ENCODE measurements at regions not wholly inside any gene's neighbourhood (a gene's known extent, or its start where the extent isn't known, plus 50 kb on each side); places are given as distances from the start of the nearest gene placed in this dataset.

DNA sequence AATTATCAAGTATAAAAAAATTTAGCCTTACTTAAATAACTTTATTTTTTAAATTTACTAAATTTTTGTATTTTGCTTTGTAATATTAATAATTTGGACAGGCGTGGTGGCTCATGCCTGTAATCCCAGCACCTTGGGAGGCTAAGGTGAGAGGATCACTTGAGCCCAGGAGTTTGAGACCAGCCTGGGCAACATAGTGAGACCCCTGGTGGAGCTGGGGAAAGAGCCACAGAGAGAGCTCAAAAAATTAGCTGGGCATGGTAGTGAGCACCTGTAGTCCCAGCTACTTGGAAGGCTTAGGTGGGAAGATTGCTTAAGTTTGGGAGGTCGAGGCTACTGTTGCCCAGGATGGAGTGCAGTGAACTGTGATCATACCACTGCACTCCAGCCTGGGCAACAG lies 143.5 kb downstream of the B3GNT2 start:
- no peak overlapping the region for H3K9ac ChIP-seq (ENCODE audit: low read length)
- H3K4me3 ChIP-seq (ENCODE audit: low read length): no peak overlapping the region
- no peaks in the 10 kb centered on the region for H3K36me3 ChIP-seq (ENCODE audit: control insufficient read depth, insufficient read depth, low read length)
- H3K27me3 ChIP-seq (ENCODE audit: control insufficient read depth, insufficient read depth, low read length): no peaks in the 10 kb centered on the region
- H3K9me3 ChIP-seq (ENCODE audit: control insufficient read depth, low read length): no peaks in the 10 kb centered on the region
- peaks cover 26% of the 10 kb centered on the region for H3K4me1 ChIP-seq (ENCODE audit: control insufficient read depth, insufficient read depth, low read length)

DNA sequence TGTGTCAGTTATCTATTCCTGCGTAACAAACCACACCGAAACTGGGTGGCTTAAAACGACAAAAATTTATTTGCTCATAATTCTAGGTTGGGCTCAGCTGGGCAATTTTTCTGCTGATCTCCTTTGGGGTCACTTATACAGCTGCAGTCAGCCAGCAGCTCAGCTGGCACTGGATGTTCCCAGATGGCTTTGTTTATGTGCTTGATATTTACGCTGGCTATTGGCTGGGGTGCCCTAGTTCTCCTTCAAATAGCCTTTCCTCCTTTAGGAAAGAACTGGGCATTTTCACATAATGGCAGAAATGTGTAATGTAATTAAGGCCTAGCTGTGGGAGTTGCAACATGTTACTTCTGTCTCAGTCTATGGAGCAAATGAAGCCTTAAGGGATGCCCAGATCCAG lies 142.2 kb downstream of the B3GNT2 start:
- H3K9me3 ChIP-seq (ENCODE audit: control insufficient read depth, low read length): no peaks in the 10 kb centered on the region
- no peaks in the 10 kb centered on the region for H3K36me3 ChIP-seq (ENCODE audit: control insufficient read depth, insufficient read depth, low read length)
- H3K4me1 ChIP-seq (ENCODE audit: control insufficient read depth, insufficient read depth, low read length): peaks cover 19% of the 10 kb centered on the region
- H3K27me3 ChIP-seq (ENCODE audit: control insufficient read depth, insufficient read depth, low read length): no peaks in the 10 kb centered on the region
- H3K4me3 ChIP-seq (ENCODE audit: low read length): no peak overlapping the region
- no peak overlapping the region for H3K9ac ChIP-seq (ENCODE audit: low read length)

DNA sequence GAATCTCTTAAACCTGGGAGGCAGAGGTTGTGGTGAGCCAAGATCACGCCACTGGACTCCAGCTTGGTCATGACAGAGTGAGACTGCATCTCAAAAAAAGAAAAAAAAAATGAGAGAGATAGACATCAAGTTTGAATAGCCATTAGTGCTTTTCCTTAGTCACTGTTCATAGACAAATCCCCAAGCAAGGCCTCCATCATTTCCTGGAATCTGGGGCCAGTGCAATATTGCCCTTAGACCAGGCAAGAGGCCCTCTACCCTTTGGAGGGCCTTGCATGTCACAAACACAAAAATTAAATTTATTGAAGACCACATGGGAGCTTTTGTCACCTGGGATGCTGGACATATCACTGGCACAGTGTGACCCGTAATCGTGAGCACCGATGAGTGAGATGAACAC lies 141.5 kb downstream of the B3GNT2 start:
- peaks cover 12% of the 10 kb centered on the region for H3K4me1 ChIP-seq (ENCODE audit: control insufficient read depth, insufficient read depth, low read length)
- no peaks in the 10 kb centered on the region for H3K36me3 ChIP-seq (ENCODE audit: control insufficient read depth, insufficient read depth, low read length)
- no peaks in the 10 kb centered on the region for H3K9me3 ChIP-seq (ENCODE audit: control insufficient read depth, low read length)
- H3K4me3 ChIP-seq (ENCODE audit: low read length): no peak overlapping the region
- no peak overlapping the region for H3K9ac ChIP-seq (ENCODE audit: low read length)
- no peaks in the 10 kb centered on the region for H3K27me3 ChIP-seq (ENCODE audit: control insufficient read depth, insufficient read depth, low read length)

DNA sequence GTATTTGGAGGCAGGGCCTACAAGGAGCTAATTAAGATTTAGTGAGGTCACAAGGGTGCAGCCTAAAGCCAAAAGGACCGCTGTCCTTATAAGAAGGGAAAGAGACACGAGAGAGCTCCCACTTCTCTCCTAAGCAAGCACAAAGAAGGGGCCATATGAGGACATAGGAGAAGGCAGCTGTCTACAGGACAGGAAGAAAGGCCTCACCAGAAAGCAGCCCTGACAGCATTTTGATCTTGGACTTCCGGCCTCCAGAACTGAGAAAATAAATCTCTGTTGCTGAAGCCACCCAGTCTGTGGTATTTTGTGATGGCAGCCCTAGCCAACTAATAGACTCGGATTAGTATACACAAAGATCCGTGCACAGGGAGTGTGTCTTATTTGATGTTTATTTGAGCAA lies 139.7 kb downstream of the B3GNT2 start:
- H3K9me3 ChIP-seq (ENCODE audit: control insufficient read depth, low read length): no peaks in the 10 kb centered on the region
- H3K27me3 ChIP-seq (ENCODE audit: control insufficient read depth, insufficient read depth, low read length): no peaks in the 10 kb centered on the region
- no peaks in the 10 kb centered on the region for H3K36me3 ChIP-seq (ENCODE audit: control insufficient read depth, insufficient read depth, low read length)
- H3K4me1 ChIP-seq (ENCODE audit: control insufficient read depth, insufficient read depth, low read length): no peaks in the 10 kb centered on the region
- no peak overlapping the region for H3K9ac ChIP-seq (ENCODE audit: low read length)
- H3K4me3 ChIP-seq (ENCODE audit: low read length): no peak overlapping the region

DNA sequence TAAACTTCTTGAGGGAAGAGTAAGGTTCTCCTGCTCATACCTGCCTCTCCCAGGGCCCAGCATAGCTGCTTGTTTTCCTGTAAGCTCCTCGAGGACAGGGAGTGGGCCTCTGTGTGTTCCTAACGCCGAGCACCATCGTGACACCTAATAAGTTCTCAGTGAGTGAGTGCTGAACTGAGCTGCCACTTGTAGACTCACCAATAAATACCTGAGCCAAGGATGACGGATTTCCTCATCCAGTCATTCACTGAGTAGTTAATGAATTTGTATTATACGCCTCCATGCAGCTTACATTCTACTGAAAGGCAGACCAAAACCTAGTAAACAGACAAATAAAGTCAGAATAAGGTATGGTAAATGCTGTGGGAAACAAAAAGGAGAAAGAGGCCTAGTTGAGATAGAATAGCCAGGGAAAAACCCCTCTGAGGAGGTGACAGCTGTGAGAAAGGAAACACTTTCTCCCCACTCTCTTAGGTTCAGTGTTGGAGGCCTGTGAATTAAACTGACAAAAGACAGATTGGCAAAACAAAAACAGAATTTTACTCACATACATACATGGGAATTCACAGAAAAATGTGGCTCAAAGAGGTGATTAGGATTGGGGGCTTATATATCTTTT lies 138.6 kb downstream of the B3GNT2 start:
- Histone ChIP-seq H3K4me1 (ENCODE audit: control insufficient read depth, insufficient read depth, low read length) (no peaks in the 10 kb centered on the region), H3K27me3 (ENCODE audit: control insufficient read depth, insufficient read depth, low read length) (no peaks in the 10 kb centered on the region), H3K9ac (ENCODE audit: low read length) (no peak overlapping the region), H3K36me3 (ENCODE audit: control insufficient read depth, insufficient read depth, low read length) (no peaks in the 10 kb centered on the region), H3K4me3 (ENCODE audit: low read length) (no peak overlapping the region), H3K9me3 (ENCODE audit: control insufficient read depth, low read length) (no peaks in the 10 kb centered on the region)

DNA sequence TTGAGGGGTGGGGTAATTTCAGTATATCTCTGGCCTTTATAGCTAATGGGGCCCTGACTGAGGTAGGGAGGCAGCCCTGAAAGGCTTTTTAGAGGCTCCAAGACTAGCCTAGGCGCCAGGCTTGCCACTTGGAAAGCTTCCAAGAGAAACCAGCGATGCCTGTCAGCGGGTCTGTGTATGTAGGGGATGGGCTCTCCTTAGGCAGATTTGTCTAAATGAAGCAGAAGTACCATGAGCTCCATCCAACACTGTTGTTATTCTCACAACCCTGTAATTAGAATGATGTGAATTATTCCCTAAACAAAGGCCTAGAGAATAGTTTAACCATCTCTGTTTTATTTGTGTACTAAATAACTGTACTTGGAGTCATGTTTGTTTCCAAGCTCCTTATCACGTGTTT lies 138.1 kb downstream of the B3GNT2 start:
- H3K36me3 ChIP-seq (ENCODE audit: control insufficient read depth, insufficient read depth, low read length): no peaks in the 10 kb centered on the region
- H3K9me3 ChIP-seq (ENCODE audit: control insufficient read depth, low read length): no peaks in the 10 kb centered on the region
- no peak overlapping the region for H3K4me3 ChIP-seq (ENCODE audit: low read length)
- H3K9ac ChIP-seq (ENCODE audit: low read length): no peak overlapping the region
- H3K27me3 ChIP-seq (ENCODE audit: control insufficient read depth, insufficient read depth, low read length): no peaks in the 10 kb centered on the region
- H3K4me1 ChIP-seq (ENCODE audit: control insufficient read depth, insufficient read depth, low read length): no peaks in the 10 kb centered on the region

DNA sequence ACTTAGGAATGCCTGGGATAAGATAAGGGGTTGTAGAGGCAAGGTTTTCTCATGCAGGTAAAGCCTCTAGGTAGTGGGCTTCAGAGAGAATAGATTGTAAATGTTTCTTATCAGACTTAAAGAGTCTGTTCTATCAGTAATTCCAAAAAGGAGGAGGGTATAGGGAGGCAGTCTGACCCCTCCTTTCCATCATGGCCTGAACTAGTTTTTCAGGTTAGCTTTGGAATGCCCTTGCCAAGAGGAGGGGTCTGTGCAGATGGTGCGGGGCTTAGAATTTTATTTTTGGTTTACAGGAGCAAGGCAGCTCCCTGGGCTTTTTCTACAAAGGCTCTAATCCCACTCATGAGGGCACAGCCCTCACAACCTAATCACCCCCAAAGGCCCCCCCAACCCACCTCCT lies 135.0 kb downstream of the B3GNT2 start:
- Histone ChIP-seq H3K4me1 (ENCODE audit: control insufficient read depth, insufficient read depth, low read length) (no peaks in the 10 kb centered on the region), H3K27me3 (ENCODE audit: control insufficient read depth, insufficient read depth, low read length) (no peaks in the 10 kb centered on the region), H3K36me3 (ENCODE audit: control insufficient read depth, insufficient read depth, low read length) (no peaks in the 10 kb centered on the region), H3K4me3 (ENCODE audit: low read length) (no peak overlapping the region), H3K9ac (ENCODE audit: low read length) (no peak overlapping the region), H3K9me3 (ENCODE audit: control insufficient read depth, low read length) (no peaks in the 10 kb centered on the region)

DNA sequence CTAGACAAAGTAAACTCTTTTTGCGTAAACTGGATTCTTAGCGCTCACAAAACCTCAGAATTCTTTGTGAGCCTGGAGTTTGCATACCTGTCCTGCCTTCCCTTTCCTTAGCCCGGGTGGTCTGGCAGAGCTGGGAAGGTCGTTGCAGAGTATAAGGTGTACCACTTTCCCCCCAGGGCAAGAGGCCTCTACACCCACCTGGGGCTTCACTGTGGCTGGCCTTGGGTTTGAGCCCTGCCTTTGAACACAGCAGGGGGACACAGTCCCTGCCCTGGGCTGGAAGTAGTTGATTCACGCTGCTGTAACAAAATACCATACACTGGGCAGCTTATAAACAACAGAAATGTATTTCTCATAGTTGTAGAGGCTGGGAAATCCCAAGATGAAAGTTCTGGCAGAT lies 133.9 kb downstream of the B3GNT2 start:
- H3K9me3 ChIP-seq (ENCODE audit: control insufficient read depth, low read length): no peaks in the 10 kb centered on the region
- H3K9ac ChIP-seq (ENCODE audit: low read length): no peak overlapping the region
- no peaks in the 10 kb centered on the region for H3K4me1 ChIP-seq (ENCODE audit: control insufficient read depth, insufficient read depth, low read length)
- no peaks in the 10 kb centered on the region for H3K36me3 ChIP-seq (ENCODE audit: control insufficient read depth, insufficient read depth, low read length)
- no peak overlapping the region for H3K4me3 ChIP-seq (ENCODE audit: low read length)
- H3K27me3 ChIP-seq (ENCODE audit: control insufficient read depth, insufficient read depth, low read length): no peaks in the 10 kb centered on the region

DNA sequence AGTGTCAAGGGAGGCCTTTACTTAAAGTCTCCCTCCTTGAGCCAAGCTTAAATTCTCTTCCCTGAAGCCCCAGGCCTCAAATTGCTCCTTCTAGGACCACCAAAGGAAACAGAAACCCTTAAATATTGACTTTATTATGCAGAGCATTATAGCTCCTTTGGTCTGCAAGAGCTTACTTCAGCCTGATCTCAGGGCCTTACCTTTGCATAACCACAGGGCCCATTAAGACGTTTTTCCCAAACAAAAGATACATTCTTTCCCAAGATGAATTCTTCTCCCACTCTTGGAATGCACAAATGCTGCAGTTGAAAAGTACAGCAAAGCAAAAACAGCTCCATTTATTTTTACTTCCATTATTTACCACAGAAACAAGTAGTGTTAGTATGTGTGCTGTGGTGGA lies 130.8 kb downstream of the B3GNT2 start:
- Histone ChIP-seq H3K27me3 (ENCODE audit: control insufficient read depth, insufficient read depth, low read length) (no peaks in the 10 kb centered on the region), H3K9me3 (ENCODE audit: control insufficient read depth, low read length) (no peaks in the 10 kb centered on the region), H3K4me1 (ENCODE audit: control insufficient read depth, insufficient read depth, low read length) (no peaks in the 10 kb centered on the region)

DNA sequence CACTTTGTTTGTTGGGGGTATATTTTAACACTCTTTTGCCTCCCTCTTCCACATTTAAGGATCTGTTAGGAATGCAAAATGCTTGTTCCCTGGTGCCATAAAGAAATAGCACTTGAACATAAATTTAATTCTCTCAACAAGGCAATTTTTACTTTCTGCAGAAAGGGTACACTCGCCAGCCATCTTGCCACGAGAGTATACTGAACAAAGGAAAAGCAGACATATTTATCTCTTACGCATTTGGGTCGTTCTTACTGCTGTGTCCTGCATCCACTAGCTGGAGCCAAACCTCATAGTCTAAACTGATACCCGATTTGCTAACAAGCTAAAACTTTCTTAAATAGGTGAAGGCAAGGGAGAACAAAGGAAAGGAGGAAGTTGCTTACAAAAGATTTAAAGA lies 129.5 kb downstream of the B3GNT2 start:
- H3K36me3 ChIP-seq (ENCODE audit: control insufficient read depth, insufficient read depth, low read length): no peaks in the 10 kb centered on the region
- H3K4me3 ChIP-seq (ENCODE audit: low read length): no peak overlapping the region
- no peaks in the 10 kb centered on the region for H3K9me3 ChIP-seq (ENCODE audit: control insufficient read depth, low read length)
- no peak overlapping the region for H3K9ac ChIP-seq (ENCODE audit: low read length)
- H3K27me3 ChIP-seq (ENCODE audit: control insufficient read depth, insufficient read depth, low read length): no peaks in the 10 kb centered on the region
- H3K4me1 ChIP-seq (ENCODE audit: control insufficient read depth, insufficient read depth, low read length): no peaks in the 10 kb centered on the region

More for the DNA sequence above, 130.8 kb downstream of the B3GNT2 start:
- no peaks in the 10 kb centered on the region for H3K36me3 ChIP-seq (ENCODE audit: control insufficient read depth, insufficient read depth, low read length)
- no peak overlapping the region for H3K4me3 ChIP-seq (ENCODE audit: low read length)
- no peak overlapping the region for H3K9ac ChIP-seq (ENCODE audit: low read length)

DNA sequence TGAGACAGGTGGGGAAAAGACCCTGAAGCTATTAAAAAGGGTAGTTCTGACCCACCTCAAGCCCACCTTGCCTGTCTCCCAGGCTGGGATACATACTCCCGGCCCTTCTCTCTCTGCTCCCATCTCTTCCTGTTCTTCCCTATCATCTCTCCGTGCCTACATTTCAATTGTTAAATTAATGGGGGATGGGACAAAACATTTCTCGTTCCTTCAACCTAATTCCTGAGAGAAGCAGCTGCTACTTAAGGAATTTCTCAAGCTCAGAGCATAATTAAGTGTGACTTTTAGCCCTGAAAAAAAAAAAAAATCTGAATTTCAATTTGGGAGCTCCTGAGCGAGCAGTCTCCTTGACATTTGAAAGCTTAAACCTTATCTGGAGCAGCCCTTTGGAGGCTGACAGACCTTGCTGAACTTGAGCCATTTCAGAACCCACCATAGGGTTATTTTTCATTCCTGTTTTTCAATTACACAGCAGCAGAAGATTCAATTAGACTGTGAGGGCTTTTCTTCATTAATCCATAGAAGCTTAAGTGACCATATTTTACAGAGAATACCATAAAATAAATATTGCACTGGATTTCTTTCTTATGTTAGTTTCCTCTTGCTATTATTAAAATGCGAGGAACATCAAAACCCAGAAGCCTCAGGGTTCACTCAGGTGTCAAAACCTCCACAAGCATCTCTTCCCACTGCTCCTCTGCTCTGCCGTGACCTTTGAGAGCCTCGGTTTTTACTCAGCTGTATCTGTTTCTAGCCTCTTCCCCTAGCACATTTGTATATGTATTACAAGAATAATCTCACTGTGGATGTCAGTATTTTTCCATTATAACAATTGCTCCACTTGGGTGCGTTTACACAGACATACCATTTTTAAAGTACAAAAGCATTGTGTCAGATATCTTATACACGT lies 125.7 kb downstream of the B3GNT2 start:
- no peaks in the 10 kb centered on the region for H3K27me3 ChIP-seq (ENCODE audit: control insufficient read depth, insufficient read depth, low read length)

DNA sequence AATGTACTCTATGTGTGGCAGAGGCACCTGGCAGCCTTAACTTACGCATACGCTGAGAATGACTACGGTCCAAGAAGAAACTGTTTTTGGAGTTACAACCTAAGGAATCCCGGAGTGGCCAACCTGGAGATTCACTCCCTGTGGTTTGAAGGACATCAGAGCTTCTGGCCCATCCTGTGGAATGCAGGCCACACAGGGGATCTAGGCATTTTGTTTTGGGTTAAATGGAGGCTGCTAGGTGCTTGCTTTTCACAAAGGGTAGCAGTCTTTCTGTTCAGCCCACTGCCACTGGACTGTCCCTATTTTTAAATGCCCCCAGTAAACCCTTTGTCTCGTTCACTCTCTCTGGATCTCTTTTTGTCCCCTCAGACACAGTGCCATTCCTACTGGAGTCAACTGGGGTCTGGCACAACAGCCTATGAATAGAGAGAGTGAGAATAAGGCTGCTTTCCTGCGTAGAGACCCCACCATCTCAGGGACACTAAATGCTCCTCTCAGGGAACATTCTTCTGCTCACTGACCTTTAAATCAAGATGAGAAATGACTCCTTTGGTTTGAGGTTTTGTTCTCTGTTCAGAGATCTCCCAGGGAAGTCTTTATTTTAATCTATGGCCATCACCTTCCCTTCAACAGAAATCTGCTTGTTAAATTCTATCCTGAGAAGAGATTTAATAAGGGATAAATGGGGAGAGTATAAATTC lies 124.9 kb downstream of the B3GNT2 start:
- Histone ChIP-seq H3K27me3 (ENCODE audit: control insufficient read depth, insufficient read depth, low read length) (no peaks in the 10 kb centered on the region), H3K9ac (ENCODE audit: low read length) (no peak overlapping the region), H3K36me3 (ENCODE audit: control insufficient read depth, insufficient read depth, low read length) (no peaks in the 10 kb centered on the region), H3K4me1 (ENCODE audit: control insufficient read depth, insufficient read depth, low read length) (no peaks in the 10 kb centered on the region), H3K9me3 (ENCODE audit: control insufficient read depth, low read length) (no peaks in the 10 kb centered on the region), H3K4me3 (ENCODE audit: low read length) (no peak overlapping the region)

More for the DNA sequence above, 125.7 kb downstream of the B3GNT2 start:
- H3K9me3 ChIP-seq (ENCODE audit: control insufficient read depth, low read length): no peaks in the 10 kb centered on the region
- no peaks in the 10 kb centered on the region for H3K36me3 ChIP-seq (ENCODE audit: control insufficient read depth, insufficient read depth, low read length)
- H3K4me1 ChIP-seq (ENCODE audit: control insufficient read depth, insufficient read depth, low read length): no peaks in the 10 kb centered on the region
- no peak overlapping the region for H3K9ac ChIP-seq (ENCODE audit: low read length)
- H3K4me3 ChIP-seq (ENCODE audit: low read length): no peak overlapping the region

Data from mucosa of stomach (tissue), 1 donor.